GM23248 (cell line): ENCODE measurements at regions not wholly inside any gene's neighbourhood (a gene's known extent, or its start where the extent isn't known, plus 50 kb on each side); places are given as distances from the start of the nearest gene placed in this dataset.

Experiments used
- EZH2 ChIP-seq: fragments of 200-600 bp; sonication (generic); IDR thresholded peaks from 2 replicates; pipeline ENCODE4 v1.6.1; 2018; ENCODE audit warnings: antibody characterized with exemption, mild to moderate bottlenecking; ENCODE audit not compliant: insufficient read depth, poor library complexity, severe bottlenecking
- EZH2phosphoT487 ChIP-seq: fragments of 200-600 bp; sonication (generic); IDR thresholded peaks from 2 replicates; pipeline ENCODE4 v1.6.1; 2018; ENCODE audit warnings: antibody characterized with exemption, moderate library complexity, mild to moderate bottlenecking, low read depth; ENCODE audit not compliant: insufficient read depth

- TF ChIP-seq EZH2 (no peak), EZH2phosphoT487 (no peak)
These were observed 57.2 kb upstream of the SH3RF1 start for GRCh38 chr4:169327951-169328350.
